NCI-H187 treated with DMSO at 0.1 percent for 48 hours (cell line): ENCODE measurements at regions not wholly inside any gene's neighbourhood (a gene's known extent, or its start where the extent isn't known, plus 50 kb on each side); places are given as distances from the start of the nearest gene placed in this dataset.
"Not testable (repeated sequence)": the region's sequence is repeated elsewhere in the genome, so short reads cannot be mapped to it uniquely, and the experiment has no call there.

ENCODE experiments used
- DNase-seq: peaks from one replicate; lab custom pipeline; 2025; lab: John Stamatoyannopoulos, UW

DNA sequence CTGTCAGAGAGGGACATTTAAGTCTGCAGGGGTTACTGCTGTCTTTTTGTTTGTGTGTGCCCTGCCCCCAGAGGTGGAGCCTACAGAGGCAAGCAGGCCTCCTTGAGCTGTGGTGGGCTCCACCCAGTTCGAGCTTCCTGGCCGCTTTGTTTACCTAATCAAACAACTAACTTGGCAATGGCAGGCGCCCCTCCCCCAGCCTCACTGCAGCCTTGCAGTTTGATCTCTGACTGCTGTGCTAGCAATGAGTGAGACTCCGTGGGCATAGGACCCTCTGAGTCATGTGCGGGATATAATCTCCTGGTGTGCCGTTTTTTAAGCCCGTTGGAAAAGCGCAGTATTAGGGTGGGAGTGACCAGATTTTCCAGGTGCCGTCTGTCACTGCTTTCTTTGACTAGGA lies 216.8 kb upstream of the CDKN2B start:
- not testable (repeated sequence) for DNase-seq

- DNase-seq: no peak
Observed at GRCh38 chr9:22227986-22228385, 218.6 kb upstream of the DMRTA1 start.

GRCh38 chr9:22228542-22228941 lies 218.1 kb upstream of the DMRTA1 start:
- DNase-seq: no peak

DNA sequence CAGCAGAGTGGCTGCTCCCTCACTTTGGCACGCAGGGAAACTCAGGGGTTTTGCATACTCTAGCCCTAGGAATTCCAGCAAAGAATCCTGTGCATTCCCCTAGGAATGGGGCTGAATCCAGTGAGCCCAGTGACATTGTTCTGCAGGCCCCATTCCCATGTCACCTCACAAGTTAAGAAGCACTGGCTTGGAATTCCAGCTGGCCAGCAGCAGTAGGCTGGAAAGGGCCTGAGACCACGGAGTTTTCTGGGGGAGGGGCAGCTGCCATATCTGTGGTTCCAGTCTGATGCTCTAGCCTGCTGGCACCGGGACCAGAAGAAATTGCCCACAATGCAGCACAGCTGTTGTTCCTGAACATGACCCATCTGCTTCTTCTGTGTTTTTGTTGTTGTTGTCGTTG lies 217.6 kb upstream of the DMRTA1 start:
- no peak for DNase-seq

GRCh38 chr9:22231309-22231708 lies 215.3 kb upstream of the DMRTA1 start:
- not testable (repeated sequence) for DNase-seq

GRCh38 chr9:22232971-22233370 lies 213.7 kb upstream of the DMRTA1 start:
- DNase-seq: no peak

DNA sequence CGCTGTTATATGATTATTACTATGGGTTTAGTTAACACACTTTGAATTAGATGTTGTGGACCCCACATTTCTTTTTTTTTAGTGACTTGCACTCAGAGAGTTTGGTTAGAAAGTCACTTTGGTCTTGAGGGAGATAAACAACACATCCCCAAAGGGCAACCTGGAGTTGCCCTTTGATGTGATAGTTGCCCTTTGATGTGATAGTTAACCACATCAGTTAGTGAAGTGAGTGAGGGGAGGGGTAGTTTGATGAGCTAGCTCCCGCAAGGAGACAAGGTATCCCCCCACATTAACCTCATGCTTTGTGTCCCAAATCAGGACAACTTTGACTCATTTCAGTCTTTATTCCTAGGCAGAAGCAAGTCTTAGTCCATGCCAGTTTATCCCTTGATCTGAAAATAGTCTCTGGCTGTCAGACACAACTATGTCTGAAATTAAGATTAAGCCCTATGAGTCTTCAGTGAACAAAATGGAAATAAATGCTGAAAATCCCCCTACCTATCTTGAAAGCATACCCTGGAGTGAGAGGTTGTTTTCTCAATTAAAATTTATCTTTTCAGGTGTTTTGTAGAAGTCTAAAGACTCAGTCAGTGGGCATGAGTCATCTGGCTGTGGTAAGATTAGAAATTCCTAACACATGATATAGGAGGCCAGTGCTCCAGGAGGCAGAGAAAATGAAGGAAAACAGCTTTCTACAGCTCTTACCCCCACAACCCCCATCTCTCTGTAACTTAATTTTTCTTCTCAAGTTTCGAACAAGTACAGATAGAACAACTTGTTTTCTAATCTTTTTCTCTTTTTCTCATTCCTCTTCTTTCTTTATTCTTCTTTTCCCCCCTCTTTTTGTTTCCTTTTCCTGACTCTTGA lies 208.9 kb upstream of the DMRTA1 start:
- no peak for DNase-seq

- no peak for DNase-seq
Observed at GRCh38 chr9:22238809-22239684, 207.6 kb upstream of the DMRTA1 start.

DNA sequence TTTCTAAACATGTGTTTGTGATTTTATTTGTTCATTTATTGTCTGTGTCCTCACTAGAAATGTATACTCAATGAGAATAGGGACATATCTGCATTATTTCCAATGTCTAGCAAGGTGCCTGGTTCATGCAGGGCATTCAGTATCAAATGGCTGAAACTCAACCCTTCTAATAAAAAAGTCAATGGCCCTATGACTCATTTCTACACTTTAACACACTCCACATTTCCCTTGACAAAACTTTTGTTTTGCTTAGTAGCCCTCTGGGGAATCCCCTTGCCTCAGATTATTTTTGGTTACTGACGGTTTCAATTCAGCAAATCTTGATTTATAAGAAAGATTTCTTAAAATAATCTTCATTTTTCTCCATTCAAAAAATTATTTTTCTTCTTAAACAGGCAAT lies 206.0 kb upstream of the DMRTA1 start:
- no peak for DNase-seq

DNA sequence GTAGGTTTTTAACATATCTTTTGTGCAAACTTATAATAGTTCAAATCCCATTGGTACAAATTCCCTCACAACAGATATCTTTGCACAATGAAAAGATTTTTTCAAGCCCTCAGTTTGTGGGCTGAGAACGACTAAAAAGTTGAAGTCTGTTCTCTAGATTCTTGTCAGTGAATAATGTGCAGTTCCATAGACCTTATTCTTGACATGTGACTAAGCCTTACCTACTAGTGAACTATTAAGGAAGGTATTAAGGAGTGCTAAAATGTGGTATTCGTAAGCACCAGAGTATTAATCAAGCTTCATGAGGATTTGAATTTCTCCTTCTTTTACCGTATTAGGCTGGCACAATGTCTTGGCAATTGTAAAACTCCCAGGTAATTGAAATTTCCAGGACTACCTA lies 205.6 kb upstream of the DMRTA1 start:
- DNase-seq: no peak

DNA sequence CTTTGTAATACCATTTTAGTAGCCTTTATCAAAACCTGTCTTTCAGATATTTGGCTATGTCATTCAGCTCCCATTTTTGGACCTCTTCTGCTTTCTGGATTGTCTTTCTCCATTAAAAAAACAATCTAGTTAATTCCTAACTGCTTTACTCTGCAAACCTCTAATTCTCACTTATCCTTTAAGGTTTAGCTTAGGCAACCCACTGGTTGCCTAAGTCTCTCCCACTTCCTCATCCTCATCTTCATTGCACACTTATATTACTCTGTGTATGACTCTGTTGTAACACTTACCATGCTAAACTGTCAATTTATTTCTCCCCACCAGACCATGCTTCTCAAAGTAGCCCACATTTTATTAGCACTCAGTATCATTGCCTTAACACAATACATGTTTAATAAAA lies 205.0 kb upstream of the DMRTA1 start:
- DNase-seq: no peak

DNA sequence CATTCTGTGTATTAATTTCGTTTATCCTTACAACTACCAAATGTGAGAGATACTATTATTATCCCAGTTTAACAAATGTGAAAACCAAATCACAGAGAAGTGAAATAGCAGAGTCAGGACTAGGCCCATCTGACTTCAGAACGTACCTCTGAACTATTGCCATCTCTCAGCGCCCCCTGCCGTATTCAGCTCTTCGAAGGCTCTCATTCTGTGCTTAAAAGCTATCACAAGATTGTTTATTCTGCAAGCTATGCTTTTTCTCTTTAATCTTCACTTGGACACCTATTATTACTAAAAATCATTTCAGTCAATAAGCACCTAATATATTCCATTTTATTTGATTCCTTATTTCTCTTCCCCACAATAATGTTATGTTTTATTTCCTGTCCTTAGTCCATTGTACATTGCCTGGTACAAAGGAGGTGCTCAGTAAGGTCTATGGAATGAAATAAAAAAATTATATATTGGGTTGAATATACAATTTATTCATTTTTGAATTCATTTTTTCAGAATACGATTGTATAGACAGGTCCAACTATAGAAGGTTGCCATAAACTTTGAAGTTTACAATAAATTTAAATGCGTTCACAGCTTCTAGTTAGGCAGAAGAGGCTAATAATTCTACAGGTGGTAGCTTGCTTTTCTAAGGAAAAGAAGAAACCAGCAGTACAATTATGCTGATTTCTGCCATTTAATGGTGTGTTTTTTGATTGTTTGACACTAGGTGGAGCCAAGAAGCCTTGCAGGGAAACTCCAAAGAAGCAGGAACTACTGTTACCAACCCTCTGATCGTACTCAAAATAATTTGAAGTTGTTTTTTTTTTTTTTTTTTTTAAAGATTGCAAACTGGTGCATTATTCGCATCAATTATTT lies 202.2 kb upstream of the DMRTA1 start:
- DNase-seq: peak; percentile 21

- no peak for DNase-seq
Observed at GRCh38 chr9:22255337-22255736, 191.3 kb upstream of the DMRTA1 start.

DNA sequence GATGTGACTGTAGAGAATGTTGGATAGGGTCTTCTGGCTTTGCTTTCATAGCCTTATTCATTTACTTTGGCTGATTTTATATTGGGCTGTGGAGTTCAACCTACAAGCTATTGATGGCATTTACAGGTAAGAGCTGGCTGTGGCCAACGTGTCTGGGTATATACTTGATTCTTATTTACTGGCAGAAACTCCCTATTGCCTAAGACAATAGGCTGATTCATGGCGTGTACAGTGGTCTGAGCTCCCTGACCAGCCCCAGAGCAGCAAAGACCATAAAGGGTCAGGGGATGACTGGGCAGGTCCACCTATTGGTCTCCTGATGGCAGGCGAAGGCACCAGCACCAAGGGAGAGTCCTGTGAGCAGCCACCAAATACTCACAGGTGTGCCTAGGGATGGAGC lies 190.2 kb upstream of the DMRTA1 start:
- no peak for DNase-seq

GRCh38 chr9:22257026-22257816 lies 189.4 kb upstream of the DMRTA1 start:
- DNase-seq: no peak

- no peak for DNase-seq
Observed at GRCh38 chr9:22265038-22265437, 181.6 kb upstream of the DMRTA1 start.

DNA sequence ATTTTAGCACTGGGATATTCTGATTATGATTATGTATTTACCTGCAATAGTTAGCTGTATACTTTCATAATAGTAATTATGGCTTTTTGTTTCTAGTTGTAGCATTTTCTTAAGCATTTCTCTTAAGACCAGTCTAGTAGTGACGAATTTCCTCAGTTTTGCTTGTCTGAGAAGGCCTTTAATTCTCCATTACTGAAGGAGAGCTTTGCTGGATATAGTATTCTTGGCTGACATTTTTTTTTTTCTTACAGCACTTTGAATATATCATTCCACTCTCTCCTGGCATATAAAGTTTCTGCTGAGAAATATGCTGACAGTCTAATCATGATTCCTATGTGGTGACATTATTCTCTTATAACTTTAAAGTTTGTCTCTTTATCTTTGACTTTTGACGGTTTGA lies 181.1 kb upstream of the DMRTA1 start:
- no peak for DNase-seq

DNA sequence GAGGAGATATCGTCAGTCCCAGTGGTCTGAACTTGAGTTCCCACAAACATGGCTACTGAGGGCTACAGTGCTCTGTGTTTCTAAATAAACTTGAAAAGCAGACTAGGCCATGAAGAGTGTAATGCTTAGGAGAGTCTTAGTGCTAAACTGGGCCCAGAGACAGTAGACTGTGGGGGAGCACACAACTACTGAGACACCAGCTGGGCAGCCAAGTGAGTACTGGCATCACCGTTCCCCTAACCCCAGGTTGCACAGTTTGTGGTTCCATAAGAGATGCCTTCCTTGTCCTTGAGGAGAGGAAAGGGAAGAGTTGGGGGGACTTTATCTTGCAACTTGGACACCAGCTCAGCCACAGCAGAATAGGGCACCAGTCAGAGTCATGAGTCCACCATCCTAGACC lies 172.1 kb upstream of the DMRTA1 start:
- DNase-seq: no peak

DNA sequence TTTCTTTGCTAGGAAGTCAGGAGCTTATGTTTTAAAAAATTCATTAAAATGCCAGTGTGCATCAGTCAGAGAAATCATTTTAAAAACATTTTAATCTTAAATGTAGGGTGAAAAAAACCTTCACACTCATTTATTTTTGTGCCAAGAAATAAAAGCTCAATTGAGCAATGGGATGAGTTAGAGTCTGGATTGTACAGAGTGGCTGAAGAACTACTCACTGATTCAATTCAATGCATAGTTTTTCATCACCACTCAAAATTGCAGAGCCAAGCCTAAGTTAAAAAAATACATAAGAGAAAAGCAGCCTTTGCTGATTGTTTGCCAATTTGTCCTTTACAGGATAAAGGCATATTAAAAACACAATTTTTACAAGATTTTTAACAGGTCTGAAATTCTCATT lies 168.2 kb upstream of the DMRTA1 start:
- DNase-seq: no peak

- no peak for DNase-seq
Observed at GRCh38 chr9:22279636-22280035, 167.0 kb upstream of the DMRTA1 start.

DNA sequence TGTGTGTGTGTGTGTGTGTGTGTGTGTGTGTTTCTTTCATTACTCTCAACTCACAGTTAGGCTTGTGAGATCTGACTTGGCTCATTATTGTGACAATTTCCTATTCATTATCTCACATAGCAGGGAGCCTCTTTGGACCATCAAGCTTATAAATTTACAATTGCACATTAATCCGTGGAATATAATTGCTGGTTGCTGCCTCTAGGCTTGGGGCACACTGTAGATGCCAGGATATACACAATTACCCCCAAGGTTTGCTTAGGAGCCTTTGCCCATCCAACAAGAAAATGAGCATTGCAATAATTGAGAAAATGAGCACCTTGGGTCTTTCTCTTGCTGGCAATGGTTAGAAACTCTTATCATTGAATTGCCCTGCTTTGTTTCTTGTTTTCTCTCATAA lies 161.6 kb upstream of the DMRTA1 start:
- no peak for DNase-seq
